Type B pancreatic cell (in vitro differentiated cells): ENCODE measurements at regions not wholly inside any gene's neighbourhood (a gene's known extent, or its start where the extent isn't known, plus 50 kb on each side); places are given as distances from the start of the nearest gene placed in this dataset.

ENCODE experiments used
- DNase-seq: peaks from one replicate; pipeline ENCODE4 v3.0.0; 2021; ENCODE audit warnings: mixed read lengths; ENCODE audit not compliant: unreplicated experiment; ENCODE audit errors: extremely low spot score
- H3K27ac Mint-ChIP-seq: 2 replicates; pipeline ENCODE4 v1.8.0; 2021; ENCODE audit warnings: mild to moderate bottlenecking, mixed read lengths
- H3K27me3 Mint-ChIP-seq: 2 replicates; pipeline ENCODE4 v1.8.0; 2021; ENCODE audit warnings: mixed read lengths
- H3K36me3 Mint-ChIP-seq: 2 replicates; pipeline ENCODE4 v1.8.0; 2021; ENCODE audit warnings: mixed read lengths
- H3K4me1 Mint-ChIP-seq: one replicate; pipeline ENCODE4 v1.8.0; 2021; ENCODE audit warnings: mixed read lengths; ENCODE audit not compliant: unreplicated experiment
- H3K4me3 Mint-ChIP-seq: 2 replicates; pipeline ENCODE4 v1.8.0; 2021; ENCODE audit warnings: mild to moderate bottlenecking, mixed read lengths
- H3K9me3 Mint-ChIP-seq: 2 replicates; pipeline ENCODE4 v1.8.0; 2021; ENCODE audit warnings: mixed read lengths
- TF ChIP-seq, protein P1 (sequence below): fragments of 200-600 bp; sonication (generic); conservative IDR thresholded peaks from 2 replicates; pipeline ENCODE4 v1.5.0; 2021; ENCODE audit warnings: antibody characterized with exemption, mild to moderate bottlenecking

DNA sequence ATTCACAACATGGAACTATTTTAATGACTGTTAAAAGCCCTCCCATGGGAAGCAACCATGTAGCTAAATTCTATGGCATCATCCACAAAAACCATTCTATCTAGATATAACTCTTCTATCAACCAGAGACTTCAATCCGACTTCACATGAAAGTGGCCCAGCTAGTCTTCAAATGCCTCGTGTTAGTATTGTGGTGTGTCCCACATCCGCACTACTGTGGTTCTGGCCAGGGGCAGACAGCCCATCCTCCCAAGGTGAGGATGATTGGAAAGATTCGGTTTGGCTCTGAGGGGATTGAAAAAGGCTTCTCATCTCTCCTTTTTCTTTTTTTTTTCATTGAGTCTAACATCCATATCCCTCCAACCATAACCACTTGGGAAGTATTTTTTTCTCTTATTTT is 253.0 kb upstream of the KLF6 start:
- DNase-seq: no peak
- H3K27me3 Mint-ChIP-seq: no peaks in the 10 kb centered on the region
- no peaks in the 10 kb centered on the region for H3K36me3 Mint-ChIP-seq
- peaks cover 17% of the 10 kb centered on the region for H3K4me1 Mint-ChIP-seq
- no peak overlapping the region for H3K4me3 Mint-ChIP-seq
- TF ChIP-seq, protein P1, sequence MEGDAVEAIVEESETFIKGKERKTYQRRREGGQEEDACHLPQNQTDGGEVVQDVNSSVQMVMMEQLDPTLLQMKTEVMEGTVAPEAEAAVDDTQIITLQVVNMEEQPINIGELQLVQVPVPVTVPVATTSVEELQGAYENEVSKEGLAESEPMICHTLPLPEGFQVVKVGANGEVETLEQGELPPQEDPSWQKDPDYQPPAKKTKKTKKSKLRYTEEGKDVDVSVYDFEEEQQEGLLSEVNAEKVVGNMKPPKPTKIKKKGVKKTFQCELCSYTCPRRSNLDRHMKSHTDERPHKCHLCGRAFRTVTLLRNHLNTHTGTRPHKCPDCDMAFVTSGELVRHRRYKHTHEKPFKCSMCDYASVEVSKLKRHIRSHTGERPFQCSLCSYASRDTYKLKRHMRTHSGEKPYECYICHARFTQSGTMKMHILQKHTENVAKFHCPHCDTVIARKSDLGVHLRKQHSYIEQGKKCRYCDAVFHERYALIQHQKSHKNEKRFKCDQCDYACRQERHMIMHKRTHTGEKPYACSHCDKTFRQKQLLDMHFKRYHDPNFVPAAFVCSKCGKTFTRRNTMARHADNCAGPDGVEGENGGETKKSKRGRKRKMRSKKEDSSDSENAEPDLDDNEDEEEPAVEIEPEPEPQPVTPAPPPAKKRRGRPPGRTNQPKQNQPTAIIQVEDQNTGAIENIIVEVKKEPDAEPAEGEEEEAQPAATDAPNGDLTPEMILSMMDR: no peak
- peaks cover 7% of the 10 kb centered on the region for H3K9me3 Mint-ChIP-seq
- no peak overlapping the region for H3K27ac Mint-ChIP-seq

DNA sequence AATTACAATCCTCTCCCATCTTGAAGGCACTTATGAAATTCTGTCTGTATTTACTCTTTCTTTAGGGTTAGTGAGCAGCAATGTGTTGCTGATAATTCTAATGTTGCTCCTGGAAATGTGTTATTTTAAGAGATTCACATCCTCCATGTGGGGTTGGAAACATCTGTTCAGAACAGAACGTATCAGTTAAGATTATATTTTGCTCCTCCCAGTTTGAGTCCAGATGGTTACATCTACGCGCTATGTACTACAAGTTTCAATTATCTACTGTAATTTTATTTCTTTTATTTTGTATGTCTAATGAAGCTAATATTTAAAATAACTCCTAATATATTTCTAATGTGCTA is 250.6 kb upstream of the KLF6 start:
- peak overlapping the region; percentile 45 for H3K27ac Mint-ChIP-seq
- peak overlapping the region; percentile 53 for H3K4me3 Mint-ChIP-seq
- no peaks in the 10 kb centered on the region for H3K9me3 Mint-ChIP-seq
- TF ChIP-seq, protein P1: no peak
- H3K36me3 Mint-ChIP-seq: no peaks in the 10 kb centered on the region
- no peaks in the 10 kb centered on the region for H3K27me3 Mint-ChIP-seq
- DNase-seq: no peak
- peaks cover 17% of the 10 kb centered on the region for H3K4me1 Mint-ChIP-seq

DNA sequence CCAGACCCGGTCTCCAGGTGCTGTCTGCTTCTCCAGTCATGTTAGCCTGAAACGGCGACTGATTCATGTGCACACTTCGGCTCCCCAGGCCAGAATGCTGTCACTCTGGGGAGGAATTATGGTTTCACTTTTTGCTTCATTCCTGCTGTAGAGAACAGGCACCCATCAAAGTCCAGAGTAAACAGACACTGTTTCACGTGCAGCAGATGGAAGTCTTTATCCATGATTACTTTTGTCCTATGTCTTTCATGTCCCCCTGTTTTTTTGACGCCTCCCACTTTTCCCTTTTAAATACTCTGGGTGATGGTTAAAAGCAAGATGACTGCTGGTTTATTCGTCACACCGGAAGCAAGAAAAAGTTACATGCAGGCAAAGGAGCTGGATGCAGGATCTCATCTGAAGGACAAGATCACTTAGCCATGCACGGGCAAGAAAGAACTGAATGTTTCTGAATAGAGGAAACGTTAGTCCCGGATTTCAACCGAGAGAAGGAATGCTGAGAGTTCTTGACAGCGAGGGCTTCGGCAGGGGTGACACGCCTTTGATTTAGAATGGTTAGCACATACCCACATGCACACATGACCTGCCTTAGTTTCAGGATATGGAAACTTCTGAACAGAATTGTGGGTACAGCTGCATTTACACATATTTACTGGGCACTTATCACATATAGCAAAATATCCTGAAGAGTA is 250.0 kb upstream of the KLF6 start:
- no peaks in the 10 kb centered on the region for H3K36me3 Mint-ChIP-seq
- H3K4me1 Mint-ChIP-seq: peaks cover 17% of the 10 kb centered on the region
- TF ChIP-seq, protein P1: no peak
- no peak for DNase-seq
- H3K27ac Mint-ChIP-seq: peak overlapping the region; percentile 45
- H3K9me3 Mint-ChIP-seq: no peaks in the 10 kb centered on the region
- peak overlapping the region; percentile 65 for H3K4me3 Mint-ChIP-seq
- H3K27me3 Mint-ChIP-seq: no peaks in the 10 kb centered on the region

DNA sequence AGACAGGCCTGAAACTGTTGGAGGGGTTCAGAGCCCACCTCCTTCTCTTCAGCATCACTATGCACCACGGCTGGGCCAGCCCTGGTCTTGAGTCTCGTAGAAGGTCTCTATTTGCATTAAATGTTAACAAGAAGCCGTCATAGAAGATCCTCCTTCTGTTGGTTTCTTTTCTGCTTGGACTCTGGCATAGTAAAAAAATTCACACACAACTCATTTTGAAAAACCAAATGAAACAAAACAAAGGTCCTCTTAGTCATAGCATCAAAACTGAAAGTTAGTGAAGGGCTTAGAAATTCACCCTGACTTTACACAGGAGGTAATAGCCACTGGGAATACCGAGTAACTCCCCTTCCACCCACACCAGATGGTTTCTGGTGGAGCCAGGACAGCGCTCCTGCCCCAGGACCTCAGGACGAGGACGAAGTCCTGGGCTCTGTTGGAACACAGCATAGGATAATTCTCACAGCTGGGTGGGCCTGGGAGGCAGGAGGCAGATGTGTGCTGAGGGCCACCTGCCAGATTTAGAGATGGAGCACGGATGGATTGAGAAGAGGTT is 248.4 kb upstream of the KLF6 start:
- no peak for DNase-seq
- TF ChIP-seq, protein P1: no peak

DNA sequence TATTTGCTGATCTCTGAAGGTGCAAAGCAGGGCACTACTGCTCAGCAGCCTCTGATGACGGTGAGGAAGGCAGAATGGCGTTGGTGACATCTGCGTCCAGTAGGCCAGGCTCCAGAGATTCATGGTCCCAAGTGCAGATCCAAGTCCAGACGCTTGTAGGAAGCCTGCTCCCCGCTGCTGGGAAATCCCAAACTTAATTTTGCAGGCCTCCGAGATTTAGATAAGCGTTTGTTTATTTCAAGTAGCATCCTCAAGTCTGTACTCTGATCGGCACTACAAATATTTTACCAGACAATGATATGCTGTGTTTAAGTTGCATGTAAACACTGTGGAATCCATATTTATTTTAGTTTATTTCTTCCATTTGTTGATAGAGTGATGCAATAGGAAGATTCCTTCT is 244.9 kb upstream of the KLF6 start:
- Mint-ChIP-seq H3K36me3 (no peaks in the 10 kb centered on the region), H3K4me1 (peaks cover 9% of the 10 kb centered on the region), H3K27me3 (no peaks in the 10 kb centered on the region), H3K27ac (no peak overlapping the region), H3K4me3 (no peak overlapping the region), H3K9me3 (no peaks in the 10 kb centered on the region)
- TF ChIP-seq, protein P1: no peak
- no peak for DNase-seq

More for the DNA sequence above, 248.4 kb upstream of the KLF6 start:
- H3K36me3 Mint-ChIP-seq: no peaks in the 10 kb centered on the region
- peaks cover 17% of the 10 kb centered on the region for H3K4me1 Mint-ChIP-seq
- H3K27ac Mint-ChIP-seq: no peak overlapping the region
- no peaks in the 10 kb centered on the region for H3K27me3 Mint-ChIP-seq
- H3K4me3 Mint-ChIP-seq: no peak overlapping the region
- H3K9me3 Mint-ChIP-seq: no peaks in the 10 kb centered on the region
